Stimulated activated CD4-positive, alpha-beta T cell treated with anti-CD3 and anti-CD28 coated beads, TNF-alpha, amount 100 ng/mL, for 24 hours (primary cell): ENCODE measurements at regions not wholly inside any gene's neighbourhood (a gene's known extent, or its start where the extent isn't known, plus 50 kb on each side); places are given as distances from the start of the nearest gene placed in this dataset.
"Not testable (repeated sequence)": the region's sequence is repeated elsewhere in the genome, so short reads cannot be mapped to it uniquely, and the experiment has no call there.

Source experiments
- DNase-seq, 3 experiments: peaks; one replicate each; pipeline ENCODE4 v3.0.0-alpha.2; 2020; ENCODE audit warnings: low read depth in 3 of 3

- DNase-seq: no peak
Measured at GRCh38 chr10:53536322-53536721, 763.7 kb upstream of the MBL2 start.

GRCh38 chr10:53534428-53534827 is 761.8 kb upstream of the MBL2 start:
- no peak for DNase-seq

- DNase-seq: no peak
Measured at GRCh38 chr10:53528974-53529373, 756.4 kb upstream of the MBL2 start.

- DNase-seq: no peak
Measured at GRCh38 chr10:53521046-53521445, 748.5 kb upstream of the MBL2 start.

- no peak for DNase-seq
Measured at GRCh38 chr10:53508197-53508596, 735.6 kb upstream of the MBL2 start.

GRCh38 chr10:53504492-53504891 is 731.9 kb upstream of the MBL2 start:
- not testable (repeated sequence) for DNase-seq

- no peak for DNase-seq
Measured at GRCh38 chr10:53491774-53492173, 719.2 kb upstream of the MBL2 start.

- DNase-seq: no peak
Measured at GRCh38 chr10:53490553-53490952, 718.0 kb upstream of the MBL2 start.

GRCh38 chr10:53489335-53490182 is 717.0 kb upstream of the MBL2 start:
- no peak for DNase-seq

- no peak for DNase-seq
Measured at GRCh38 chr10:53487019-53487983, 714.7 kb upstream of the MBL2 start.

GRCh38 chr10:53485422-53485821 is 712.8 kb upstream of the MBL2 start:
- not testable (repeated sequence) for DNase-seq

GRCh38 chr10:53479365-53479764 is 706.8 kb upstream of the MBL2 start:
- no peak for DNase-seq

- no peak for DNase-seq
Measured at GRCh38 chr10:53477313-53477675, 704.7 kb upstream of the MBL2 start.

GRCh38 chr10:53476650-53477312 is 704.2 kb upstream of the MBL2 start:
- no peak for DNase-seq

- no peak for DNase-seq
Measured at GRCh38 chr10:53469383-53469782, 696.8 kb upstream of the MBL2 start.

- DNase-seq: no peak
Measured at GRCh38 chr10:53463539-53463938, 691.0 kb upstream of the MBL2 start.

- no peak for DNase-seq
Measured at GRCh38 chr10:53458007-53458406, 685.4 kb upstream of the MBL2 start.

GRCh38 chr10:53453196-53453595 is 680.6 kb upstream of the MBL2 start:
- no peak for DNase-seq

GRCh38 chr10:53447576-53447975 is 675.0 kb upstream of the MBL2 start:
- DNase-seq: no peak

GRCh38 chr10:53441843-53442242 is 669.3 kb upstream of the MBL2 start:
- no peak for DNase-seq

GRCh38 chr10:53440601-53441000 is 668.0 kb upstream of the MBL2 start:
- DNase-seq: no peak

- not testable (repeated sequence) for DNase-seq
Measured at GRCh38 chr10:53439075-53439474, 666.5 kb upstream of the MBL2 start.
